GM10248 (cell line): ENCODE measurements at regions not wholly inside any gene's neighbourhood (a gene's known extent, or its start where the extent isn't known, plus 50 kb on each side); places are given as distances from the start of the nearest gene placed in this dataset.

Experiments used
- CTCF ChIA-PET: fragments of 300-600 bp; sonication (Branson Sonifier 250); formaldehyde crosslinking; extraction: SDS; loops from one replicate; lab custom pipeline; 2021; ENCODE audit warnings: antibody characterized with exemption; lab: Yijun Ruan, JAX
- POLR2A ChIA-PET: fragments of 350-650 bp; sonication (Branson Sonifier 250); formaldehyde crosslinking; extraction: SDS; loops from one replicate; lab custom pipeline; 2020; ENCODE audit warnings: antibody characterized with exemption; lab: Yijun Ruan, JAX
- DNase-seq: peaks from one replicate; pipeline ENCODE4 v3.0.0; 2012; ENCODE audit errors: extremely low spot score
- TF ChIP-seq, protein P1 (sequence below): IDR thresholded peaks from 2 replicates; pipeline ENCODE4 v1.5.1; 2012; ENCODE audit warnings: mild to moderate bottlenecking, low read depth; ENCODE audit errors: extremely low read depth, missing control alignments, control extremely low read depth

GRCh38 chr5:130243641-130244040 is 339.4 kb downstream of the CHSY3 start:
- DNase-seq: no peak
- ChIA-PET POLR2A (no interaction called here), CTCF (interaction anchor here (1.0 to 2.4 kb wide), 4 partner anchors 9 to 34 kb away, joined by 3 to 7 read pairs (median 4); no protein-coding TSS in a partner anchor)
- TF ChIP-seq, protein P1, sequence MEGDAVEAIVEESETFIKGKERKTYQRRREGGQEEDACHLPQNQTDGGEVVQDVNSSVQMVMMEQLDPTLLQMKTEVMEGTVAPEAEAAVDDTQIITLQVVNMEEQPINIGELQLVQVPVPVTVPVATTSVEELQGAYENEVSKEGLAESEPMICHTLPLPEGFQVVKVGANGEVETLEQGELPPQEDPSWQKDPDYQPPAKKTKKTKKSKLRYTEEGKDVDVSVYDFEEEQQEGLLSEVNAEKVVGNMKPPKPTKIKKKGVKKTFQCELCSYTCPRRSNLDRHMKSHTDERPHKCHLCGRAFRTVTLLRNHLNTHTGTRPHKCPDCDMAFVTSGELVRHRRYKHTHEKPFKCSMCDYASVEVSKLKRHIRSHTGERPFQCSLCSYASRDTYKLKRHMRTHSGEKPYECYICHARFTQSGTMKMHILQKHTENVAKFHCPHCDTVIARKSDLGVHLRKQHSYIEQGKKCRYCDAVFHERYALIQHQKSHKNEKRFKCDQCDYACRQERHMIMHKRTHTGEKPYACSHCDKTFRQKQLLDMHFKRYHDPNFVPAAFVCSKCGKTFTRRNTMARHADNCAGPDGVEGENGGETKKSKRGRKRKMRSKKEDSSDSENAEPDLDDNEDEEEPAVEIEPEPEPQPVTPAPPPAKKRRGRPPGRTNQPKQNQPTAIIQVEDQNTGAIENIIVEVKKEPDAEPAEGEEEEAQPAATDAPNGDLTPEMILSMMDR: no peak

DNA sequence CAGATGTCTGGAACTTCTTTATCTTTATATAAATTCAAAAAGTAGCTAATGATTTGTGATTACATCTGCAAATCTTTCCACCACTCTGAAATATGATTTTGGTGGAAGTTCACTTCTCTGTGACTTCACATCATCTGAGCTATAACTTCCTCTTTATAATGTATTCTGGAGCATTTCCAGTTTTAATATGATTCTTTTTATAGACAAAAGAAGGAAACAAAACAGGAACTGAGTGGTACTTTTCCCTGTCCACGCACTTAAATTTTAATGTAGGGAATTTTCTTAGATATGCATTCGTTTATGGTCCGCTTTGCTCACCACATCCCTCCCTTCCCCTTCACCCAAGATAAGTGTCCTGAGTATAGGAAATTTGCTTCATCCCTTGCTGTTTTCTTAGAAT is 333.5 kb downstream of the CHSY3 start:
- TF ChIP-seq, protein P1: no peak
- CTCF ChIA-PET: interaction anchor here (1.2 to 2.2 kb wide), 2 partner anchors 13 to 15 kb away, joined by 3 to 5 read pairs; no protein-coding TSS in a partner anchor
- DNase-seq: no peak
- POLR2A ChIA-PET: no interaction called here
